Neural crest cell (in vitro differentiated cells): ENCODE measurements at regions not wholly inside any gene's neighbourhood (a gene's known extent, or its start where the extent isn't known, plus 50 kb on each side); places are given as distances from the start of the nearest gene placed in this dataset.

Experiments
- DNase-seq: peaks from one replicate; pipeline ENCODE4 v3.0.0; 2021; ENCODE audit warnings: low read depth, mixed read lengths, low spot score
- H3K27ac Mint-ChIP-seq: one replicate; pipeline ENCODE4 v1.8.0; 2021; ENCODE audit warnings: mild to moderate bottlenecking, mixed read lengths; ENCODE audit not compliant: unreplicated experiment
- H3K27me3 Mint-ChIP-seq: 2 replicates; pipeline ENCODE4 v1.8.0; 2021; ENCODE audit warnings: low read depth, mild to moderate bottlenecking, mixed read lengths
- H3K36me3 Mint-ChIP-seq: 2 replicates; pipeline ENCODE4 v1.8.0; 2021; ENCODE audit warnings: low read depth, mild to moderate bottlenecking, mixed read lengths
- H3K4me1 Mint-ChIP-seq: 2 replicates; pipeline ENCODE4 v1.8.0; 2021; ENCODE audit warnings: mixed read lengths
- H3K4me3 Mint-ChIP-seq: one replicate; pipeline ENCODE4 v1.8.0; 2021; ENCODE audit warnings: mild to moderate bottlenecking, mixed read lengths
- H3K9me3 Mint-ChIP-seq: 2 replicates; pipeline ENCODE4 v1.8.0; 2021; ENCODE audit warnings: mixed read lengths
- CTCF ChIP-seq: fragments of 200-600 bp; sonication (generic); conservative IDR thresholded peaks from 2 replicates; pipeline ENCODE4 v1.5.0; 2021; ENCODE audit warnings: antibody characterized with exemption, mild to moderate bottlenecking

- no peak for TF ChIP-seq CTCF
Observed at GRCh38 chr6:145194389-145194788, 540.9 kb downstream of the EPM2A start.

GRCh38 chr6:145199961-145200360 is 535.4 kb downstream of the EPM2A start:
- Mint-ChIP-seq H3K4me1 (peaks cover 14% of the 10 kb centered on the region), H3K9me3 (peaks cover 3% of the 10 kb centered on the region), H3K4me3 (no peak overlapping the region), H3K27me3 (no peaks in the 10 kb centered on the region), H3K36me3 (no peaks in the 10 kb centered on the region), H3K27ac (no peak overlapping the region)
- TF ChIP-seq CTCF: no peak
- DNase-seq: no peak

More at GRCh38 chr6:145194389-145194788, 540.9 kb downstream of the EPM2A start:
- Mint-ChIP-seq H3K27me3 (no peaks in the 10 kb centered on the region), H3K4me1 (no peaks in the 10 kb centered on the region), H3K9me3 (no peaks in the 10 kb centered on the region), H3K36me3 (no peaks in the 10 kb centered on the region), H3K27ac (no peak overlapping the region), H3K4me3 (no peak overlapping the region)
- no peak for DNase-seq

GRCh38 chr6:145204301-145204700 is 531.0 kb downstream of the EPM2A start:
- H3K27ac Mint-ChIP-seq: no peak overlapping the region
- no peaks in the 10 kb centered on the region for H3K36me3 Mint-ChIP-seq
- DNase-seq: no peak
- H3K9me3 Mint-ChIP-seq: peaks cover 5% of the 10 kb centered on the region
- no peak overlapping the region for H3K4me3 Mint-ChIP-seq
- H3K4me1 Mint-ChIP-seq: peaks cover 17% of the 10 kb centered on the region
- H3K27me3 Mint-ChIP-seq: no peaks in the 10 kb centered on the region
- no peak for TF ChIP-seq CTCF

- peaks cover 17% of the 10 kb centered on the region for H3K4me1 Mint-ChIP-seq
- peaks cover 5% of the 10 kb centered on the region for H3K9me3 Mint-ChIP-seq
- H3K36me3 Mint-ChIP-seq: no peaks in the 10 kb centered on the region
- no peak for DNase-seq
- H3K4me3 Mint-ChIP-seq: no peak overlapping the region
- no peak overlapping the region for H3K27ac Mint-ChIP-seq
- TF ChIP-seq CTCF: no peak
- no peaks in the 10 kb centered on the region for H3K27me3 Mint-ChIP-seq
Observed at GRCh38 chr6:145206247-145206907, 528.9 kb downstream of the EPM2A start.

- H3K9me3 Mint-ChIP-seq: peaks cover 2% of the 10 kb centered on the region
- no peak for DNase-seq
- H3K36me3 Mint-ChIP-seq: no peaks in the 10 kb centered on the region
Observed at GRCh38 chr6:145208474-145208873, 526.8 kb downstream of the EPM2A start.

More at GRCh38 chr6:145208474-145208873, 526.8 kb downstream of the EPM2A start:
- H3K27ac Mint-ChIP-seq: no peak overlapping the region
- peaks cover 19% of the 10 kb centered on the region for H3K4me1 Mint-ChIP-seq
- no peaks in the 10 kb centered on the region for H3K27me3 Mint-ChIP-seq
- TF ChIP-seq CTCF: no peak
- no peak overlapping the region for H3K4me3 Mint-ChIP-seq
